Testis (tissue), 2 donors: ENCODE measurements at regions not wholly inside any gene's neighbourhood (a gene's known extent, or its start where the extent isn't known, plus 50 kb on each side); places are given as distances from the start of the nearest gene placed in this dataset.

Experiments used
- CTCF ChIP-seq, 3 experiments: fragments of 450-650 bp in 2 of 3; fragments of 200-600 bp in 1 of 3; sonication (generic) in 1 of 3; IDR thresholded peaks; one replicate each; pipeline ENCODE4 v1.5.1; 2016 to 2019; ENCODE audit warnings: antibody characterized with exemption in 3 of 3, mild to moderate bottlenecking in 2 of 3, moderate library complexity in 1 of 3
- POLR2A ChIP-seq: fragments of 450-650 bp; IDR thresholded peaks from one replicate; pipeline ENCODE4 v1.6.1; 2017; ENCODE audit warnings: antibody characterized with exemption, mild to moderate bottlenecking, moderate library complexity

GRCh38 chr1:10910681-10911489 lies 101.6 kb upstream of the TARDBP start:
- TF ChIP-seq CTCF (IDR thresholded peaks at IDR 0.05) (no peak), POLR2A (no peak)
